GM18873 (cell line): ENCODE measurements at regions not wholly inside any gene's neighbourhood (a gene's known extent, or its start where the extent isn't known, plus 50 kb on each side); places are given as distances from the start of the nearest gene placed in this dataset.
"Not testable (repeated sequence)": the region's sequence is repeated elsewhere in the genome, so short reads cannot be mapped to it uniquely, and the experiment has no call there.

Experiments
- ATAC-seq: cut with Tn5 transposase; IDR thresholded peaks from one replicate; pipeline ENCODE4 v1.9.1; 2021; ENCODE audit warnings: mild to moderate bottlenecking, moderate library complexity, moderate number of reproducible peaks; ENCODE audit not compliant: unreplicated experiment, low FRiP score

DNA sequence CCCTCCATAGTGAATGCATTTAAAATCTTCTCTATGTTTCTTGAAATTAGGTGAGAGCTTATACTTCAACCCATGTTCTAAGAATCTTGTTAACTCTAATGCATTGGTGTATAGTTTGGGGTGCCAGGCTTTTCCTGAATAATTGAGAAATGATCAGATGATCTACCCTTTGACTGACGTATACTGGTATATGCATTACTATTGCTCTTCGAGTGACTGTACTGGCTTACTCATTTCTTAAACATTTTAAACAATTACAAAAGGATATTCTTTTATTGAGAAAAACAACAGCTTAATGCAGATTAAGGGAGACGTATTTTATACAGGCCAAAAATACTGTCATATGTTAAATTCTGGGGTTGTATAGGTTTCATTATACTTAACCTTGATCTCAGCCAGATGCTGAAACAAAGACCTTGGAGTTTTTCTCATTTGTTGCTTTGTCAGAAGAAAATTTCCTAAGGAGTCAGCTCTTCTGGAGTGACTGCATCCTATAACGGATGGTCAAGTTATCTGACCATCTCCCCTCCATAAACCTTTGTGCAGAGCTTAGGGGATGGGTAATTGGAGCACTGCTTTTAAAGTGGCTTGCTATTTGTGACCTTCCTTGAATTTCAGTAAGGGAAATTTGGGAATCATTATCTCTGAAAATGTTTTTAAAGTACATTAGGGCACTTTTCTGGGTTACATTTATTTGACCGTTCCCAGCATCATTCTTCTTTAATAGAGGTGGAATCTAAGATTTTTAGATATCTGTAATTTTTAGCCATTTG is 507.6 kb downstream of the PCNX1 start:
- no peak for ATAC-seq

- ATAC-seq = no peak
Measured at GRCh38 chr14:71415404-71415690, 508.1 kb downstream of the PCNX1 start.

DNA sequence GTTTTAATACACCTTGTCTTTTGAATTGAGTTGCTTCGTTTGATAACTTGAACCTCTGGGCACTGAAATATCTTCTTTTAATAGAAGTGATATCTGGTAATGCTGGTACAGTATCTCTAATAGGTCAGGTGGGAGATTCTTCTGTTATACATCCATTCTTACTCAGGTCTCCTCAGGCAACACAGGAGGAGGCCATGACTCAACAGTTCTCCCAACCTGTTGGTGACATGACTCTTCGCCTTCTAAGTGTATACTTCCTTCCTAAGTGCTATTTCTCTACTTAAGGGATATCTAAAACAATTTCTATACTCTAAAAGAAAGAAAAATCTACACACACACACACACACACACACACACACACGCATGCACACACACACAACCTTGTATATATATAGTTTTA is 509.1 kb downstream of the PCNX1 start:
- ATAC-seq = no peak

- ATAC-seq = no peak
Measured at GRCh38 chr14:71418532-71419245, 511.4 kb downstream of the PCNX1 start.

DNA sequence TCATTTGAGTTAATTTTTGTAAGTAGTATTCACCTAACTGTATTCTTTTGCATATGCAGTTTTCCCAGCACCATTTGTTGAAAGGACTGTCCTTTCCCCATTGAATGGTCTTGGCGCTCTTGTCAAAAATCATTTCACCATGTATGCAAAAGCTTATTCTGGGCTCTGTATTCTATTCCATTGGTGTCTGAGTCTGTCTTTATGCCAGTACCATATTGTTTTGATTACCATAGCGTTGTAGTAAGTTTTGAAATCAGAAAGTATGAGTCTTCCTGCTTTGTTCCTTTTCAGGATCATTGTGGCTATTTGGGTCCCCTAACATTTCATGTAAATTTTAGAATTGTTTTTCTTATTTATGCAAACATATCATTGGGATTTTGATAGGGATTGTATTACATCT is 508.7 kb upstream of the RGS6 start:
- no peak for ATAC-seq

DNA sequence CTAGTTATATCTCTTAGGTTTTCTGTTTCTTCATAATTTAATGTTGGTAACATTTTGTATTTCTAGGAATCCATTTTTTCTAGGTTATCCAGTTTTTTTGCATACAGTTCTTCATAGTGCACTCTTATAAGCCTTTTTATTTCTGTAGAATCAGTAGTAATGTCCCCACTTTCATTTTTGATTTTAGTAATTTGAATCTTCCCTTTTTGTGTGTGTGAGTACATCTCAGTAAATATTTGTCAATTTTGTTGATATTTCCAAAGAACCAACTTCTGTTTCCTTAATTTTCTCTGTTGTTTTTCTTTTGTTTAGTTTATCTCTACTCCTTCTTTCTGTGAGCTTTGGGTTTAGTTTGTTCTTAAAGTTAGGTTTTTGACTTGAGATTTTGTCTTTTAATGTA is 507.3 kb upstream of the RGS6 start:
- no peak for ATAC-seq

- ATAC-seq = no peak
Measured at GRCh38 chr14:71426001-71426400, 506.2 kb upstream of the RGS6 start.

GRCh38 chr14:71429902-71430301 is 502.3 kb upstream of the RGS6 start:
- ATAC-seq = no peak

DNA sequence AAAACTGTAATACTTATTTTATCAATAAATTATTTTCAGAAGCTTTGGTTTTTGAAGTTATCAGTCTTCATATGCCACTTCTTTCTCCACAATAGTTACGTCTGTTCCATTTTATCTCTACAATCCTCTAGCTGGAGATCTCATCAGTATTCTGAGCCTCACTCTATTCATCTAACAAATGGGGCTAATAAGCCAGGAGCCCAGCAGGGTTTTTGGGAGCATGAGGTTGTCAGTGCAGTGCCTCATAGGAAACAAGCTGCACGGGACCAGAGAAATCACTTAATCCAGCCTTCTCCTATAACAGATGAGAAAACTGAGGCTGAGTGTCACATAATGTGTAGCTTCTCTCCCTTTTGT is 501.9 kb upstream of the RGS6 start:
- no peak for ATAC-seq

DNA sequence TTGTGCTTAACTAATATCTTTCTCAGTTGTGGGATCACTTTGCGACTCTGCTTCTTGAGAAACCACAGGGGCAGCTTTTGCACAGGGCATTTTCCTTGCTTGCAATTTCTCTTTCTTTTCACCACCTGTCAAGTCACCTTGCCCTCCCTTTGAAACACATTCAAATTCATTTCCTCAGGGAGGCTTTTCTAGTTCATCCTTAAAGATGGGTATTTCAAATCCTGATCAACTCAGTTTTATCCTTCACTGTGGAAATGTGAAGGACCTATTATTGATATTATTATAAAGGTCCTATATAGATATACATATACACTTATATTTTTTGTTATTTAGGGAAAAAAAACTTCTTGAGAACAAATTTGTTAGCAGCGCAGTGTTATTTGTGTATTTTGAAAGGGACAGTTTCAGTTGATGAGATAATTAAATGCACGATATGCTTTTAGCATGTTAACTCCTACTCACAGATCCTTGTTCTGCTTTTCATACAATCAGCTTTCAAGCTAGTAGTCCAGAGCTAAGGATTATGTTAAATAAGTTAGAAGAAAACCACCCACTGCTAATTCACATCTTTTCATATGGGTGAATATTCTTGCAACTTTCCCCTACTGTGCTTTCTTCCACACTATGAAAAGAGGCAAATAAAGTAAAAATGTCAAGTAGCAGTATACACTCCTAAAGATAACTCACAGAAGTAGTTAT is 501.4 kb upstream of the RGS6 start:
- no peak for ATAC-seq

GRCh38 chr14:71432334-71433110 is 499.7 kb upstream of the RGS6 start:
- no peak for ATAC-seq

GRCh38 chr14:71433303-71433702 is 498.9 kb upstream of the RGS6 start:
- ATAC-seq = no peak

DNA sequence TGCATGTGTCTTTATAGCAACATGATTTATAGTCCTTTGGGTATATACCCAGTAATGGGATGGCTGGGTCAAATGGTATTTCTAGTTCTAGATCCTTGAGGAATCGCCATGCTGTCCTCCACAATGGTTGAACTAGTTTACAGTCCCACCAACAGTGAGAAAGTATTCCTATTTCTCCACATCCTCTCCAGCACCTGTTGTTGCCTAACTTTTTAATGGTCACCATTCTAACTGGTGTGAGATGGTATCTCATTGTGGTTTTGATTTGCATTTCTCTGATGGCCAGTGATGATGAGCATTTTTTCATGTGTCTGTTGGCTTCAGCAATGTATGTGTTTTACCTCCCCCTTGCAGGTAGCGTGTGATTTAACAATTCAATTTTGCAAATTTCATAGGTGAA is 496.6 kb upstream of the RGS6 start:
- ATAC-seq = not testable (repeated sequence)

GRCh38 chr14:71437870-71438269 is 494.4 kb upstream of the RGS6 start:
- no peak for ATAC-seq

DNA sequence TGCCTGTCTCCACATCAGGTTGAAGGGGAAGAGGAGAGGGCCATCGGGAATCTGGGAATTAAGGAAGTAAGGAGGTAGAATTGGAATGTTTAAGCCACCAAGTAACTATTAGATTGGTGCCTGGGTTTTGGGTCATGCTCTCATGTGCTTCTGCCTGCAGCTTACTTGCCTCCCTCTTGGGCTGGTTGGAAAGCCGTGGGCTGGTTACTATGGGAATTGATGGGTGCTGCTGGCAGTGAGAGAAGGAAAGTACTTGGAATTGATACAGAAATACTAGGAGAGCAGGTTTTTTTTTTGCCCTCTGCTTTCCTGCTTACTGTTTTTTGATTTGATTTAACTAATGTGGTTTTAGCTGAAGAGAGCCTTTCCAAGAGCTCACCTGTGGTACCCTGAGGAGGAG is 493.5 kb upstream of the RGS6 start:
- no peak for ATAC-seq

DNA sequence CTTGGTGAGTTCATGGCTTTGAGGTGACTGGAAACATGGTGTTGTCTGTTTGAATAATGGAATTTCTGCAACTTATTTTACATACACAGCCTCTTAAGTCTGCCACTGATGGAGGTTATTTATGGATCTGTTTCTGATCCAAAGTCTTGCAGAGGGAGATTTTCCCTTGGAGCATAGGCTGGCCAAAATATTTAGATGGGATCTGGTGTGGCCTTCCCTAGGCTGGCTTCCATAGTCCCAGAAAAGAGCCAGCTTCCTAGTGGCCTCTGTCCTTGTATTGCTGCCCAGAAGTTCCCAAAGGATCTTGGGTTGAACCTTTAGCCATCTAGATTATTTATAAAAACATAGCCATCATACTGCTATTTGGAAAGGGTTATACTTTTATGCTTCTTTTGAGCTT is 491.1 kb upstream of the RGS6 start:
- ATAC-seq = no peak

DNA sequence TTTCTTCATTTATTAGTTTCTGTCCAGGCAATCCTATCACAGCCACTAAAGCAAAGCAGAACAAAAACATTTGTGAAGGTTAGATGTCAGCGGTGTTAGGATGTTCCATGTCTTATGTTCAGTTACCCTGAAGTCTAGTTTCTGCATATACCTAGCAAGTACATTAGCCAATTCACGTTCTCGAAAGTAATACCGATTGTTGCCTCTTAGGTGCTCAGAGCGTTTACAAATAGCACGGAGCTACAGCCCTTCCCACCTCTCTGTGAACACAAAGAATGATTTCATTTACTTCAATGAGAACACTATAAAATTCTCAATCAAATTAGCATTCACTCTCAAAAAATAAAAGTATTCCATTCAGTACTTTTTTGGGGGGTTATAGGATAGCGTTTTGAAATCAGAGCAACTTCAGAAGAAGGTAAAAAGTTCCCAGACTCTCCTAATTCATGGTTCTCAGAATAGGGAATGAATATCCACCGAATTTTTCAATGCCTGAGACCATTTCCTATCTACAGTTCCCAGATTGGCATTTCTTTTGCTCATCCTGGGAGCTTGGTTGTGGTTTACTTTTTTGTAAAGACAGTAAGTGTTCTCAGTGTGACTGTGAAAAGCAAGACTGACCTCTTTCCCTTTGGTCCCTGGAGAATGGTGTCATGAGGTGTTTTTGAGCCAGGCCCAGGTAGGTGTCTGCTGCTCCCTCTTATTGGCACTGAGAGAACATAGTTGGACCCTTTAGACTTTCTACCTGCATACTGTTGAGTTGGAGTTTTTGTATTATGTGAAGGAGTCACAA is 488.0 kb upstream of the RGS6 start:
- no peak for ATAC-seq

GRCh38 chr14:71448431-71449315 is 483.6 kb upstream of the RGS6 start:
- ATAC-seq = no peak

DNA sequence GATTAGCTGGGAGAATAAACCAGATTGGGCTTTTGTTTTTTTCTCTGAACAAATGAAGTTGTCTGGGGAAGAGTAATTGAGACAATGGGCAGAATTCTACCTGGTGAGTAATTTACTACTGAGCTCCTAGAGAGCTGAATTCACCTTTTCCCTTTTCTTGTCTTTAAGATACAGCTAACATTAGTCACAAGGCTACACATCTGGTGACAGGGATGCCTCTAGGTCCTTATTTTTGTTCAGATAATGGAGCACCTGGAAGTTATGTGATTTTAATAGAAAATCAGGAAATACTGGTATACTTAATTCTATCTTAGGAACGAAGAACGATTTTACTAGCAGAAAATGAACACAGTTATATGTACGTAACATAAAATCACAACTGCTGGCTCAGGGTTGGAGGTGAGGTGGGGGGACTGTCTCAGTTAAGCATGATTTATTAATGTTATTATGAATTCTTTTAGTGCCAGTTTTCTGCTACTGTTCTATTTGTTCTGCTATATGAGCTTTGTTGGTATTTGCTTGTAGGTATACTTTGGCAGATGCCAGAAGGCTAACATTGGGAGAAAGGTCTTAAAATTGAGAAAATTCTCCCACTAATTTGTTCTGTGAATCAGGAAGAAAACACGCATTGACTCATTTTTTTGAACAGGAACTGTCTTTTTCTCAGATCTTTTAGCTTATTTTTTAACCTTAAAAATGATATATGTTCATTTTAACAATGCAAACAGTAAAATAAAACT is 482.7 kb upstream of the RGS6 start:
- ATAC-seq = no peak
